HEK293 (cell line): ENCODE measurements at regions not wholly inside any gene's neighbourhood (a gene's known extent, or its start where the extent isn't known, plus 50 kb on each side); places are given as distances from the start of the nearest gene placed in this dataset.

Experiments used
- CTCF ChIA-PET: fragments of 350-600 bp; formaldehyde crosslinking; extraction: SDS; loops from one replicate; lab custom pipeline; 2021; ENCODE audit warnings: antibody characterized with exemption; lab: Yijun Ruan, JAX
- POLR2A ChIA-PET: fragments of 300-600 bp; formaldehyde crosslinking; extraction: SDS; loops from one replicate; lab custom pipeline; 2020; ENCODE audit warnings: antibody characterized with exemption, inconsistent platforms; lab: Yijun Ruan, JAX
- H3K27ac ChIP-seq: fragments of 200-500 bp; sonication (Bioruptor generic); 2 replicates; pipeline ENCODE4 v1.5.1; 2014; ENCODE audit warnings: low read depth, low read length, control low read depth, inconsistent platforms; ENCODE audit errors: extremely low read depth
- H3K36me3 ChIP-seq, 2 experiments: fragments of 200-500 bp in 1 of 2; sonication (Bioruptor generic) in 1 of 2; 1 replicate in 1 of 2; 2 replicates in 1 of 2; pipeline ENCODE4 v1.5.1; 2014 to 2017; ENCODE audit warnings: inconsistent platforms in 2 of 2, low read length in 2 of 2; ENCODE audit not compliant: control insufficient read depth in 2 of 2, insufficient read depth in 1 of 2
- H3K4me1 ChIP-seq: fragments of 200-500 bp; sonication (Bioruptor generic); 2 replicates; pipeline ENCODE4 v1.5.1; 2014; ENCODE audit warnings: mild to moderate bottlenecking, low read length, inconsistent platforms; ENCODE audit not compliant: control insufficient read depth, insufficient read depth
- H3K4me3 ChIP-seq: 2 replicates; pipeline ENCODE4 v1.5.1; 2011; ENCODE audit warnings: low read depth, mild to moderate bottlenecking, control low read depth, low read length, moderate library complexity
- H3K9me3 ChIP-seq: fragments of 200-500 bp; sonication (Bioruptor generic); 2 replicates; pipeline ENCODE4 v1.5.1; 2014; ENCODE audit warnings: low read depth, low read length, inconsistent platforms; ENCODE audit not compliant: control insufficient read depth, insufficient read depth
- FEZF1 ChIP-seq: fragments of 450-650 bp; formaldehyde crosslinking; IDR thresholded peaks from 2 replicates; pipeline ENCODE4 v1.5.1; 2016; ENCODE audit warnings: missing biosample characterization, missing genetic modification characterization
- GLI4 ChIP-seq: fragments of 450-650 bp; formaldehyde crosslinking; IDR thresholded peaks from 2 replicates; pipeline ENCODE4 v1.5.1; 2016; ENCODE audit warnings: missing biosample characterization, missing genetic modification characterization
- HOXC10 ChIP-seq: sonication (generic); formaldehyde crosslinking; IDR thresholded peaks from 2 replicates; pipeline ENCODE4 v1.8.1; 2023; ENCODE audit warnings: mild to moderate bottlenecking, missing genetic modification reagents
- HOXD13 ChIP-seq: sonication (generic); formaldehyde crosslinking; IDR thresholded peaks from 2 replicates; pipeline ENCODE4 v1.8.0; 2022; ENCODE audit warnings: missing genetic modification reagents, borderline replicate concordance
- KLF16 ChIP-seq: fragments of 450-650 bp; formaldehyde crosslinking; IDR thresholded peaks from 2 replicates; pipeline ENCODE4 v1.5.1; 2017; ENCODE audit warnings: missing biosample characterization, missing genetic modification characterization
- MYNN ChIP-seq: fragments of 450-650 bp; formaldehyde crosslinking; IDR thresholded peaks from 2 replicates; pipeline ENCODE4 v1.5.1; 2016; ENCODE audit warnings: missing biosample characterization, missing genetic modification characterization, borderline replicate concordance
- TCF7L2 ChIP-seq: IDR thresholded peaks from 2 replicates; pipeline ENCODE4 v1.6.1; 2011; ENCODE audit warnings: low read depth, mild to moderate bottlenecking, inconsistent platforms, low read length, moderate library complexity, borderline replicate concordance
- TRIM28 ChIP-seq: IDR thresholded peaks from 2 replicates; pipeline ENCODE4 v1.6.1; 2011; ENCODE audit warnings: low read length, control low read depth, borderline replicate concordance
- ZBTB1 ChIP-seq: fragments of 450-650 bp; formaldehyde crosslinking; IDR thresholded peaks from 2 replicates; pipeline ENCODE4 v1.5.1; 2016; ENCODE audit warnings: missing biosample characterization, missing genetic modification characterization
- ZBTB8A ChIP-seq: fragments of 450-650 bp; formaldehyde crosslinking; IDR thresholded peaks from 2 replicates; pipeline ENCODE4 v1.5.1; 2016; ENCODE audit warnings: missing biosample characterization, missing genetic modification characterization
- ZIC2 ChIP-seq: fragments of 450-650 bp; formaldehyde crosslinking; IDR thresholded peaks from 2 replicates; pipeline ENCODE4 v1.5.1; 2016; ENCODE audit warnings: missing biosample characterization, missing genetic modification characterization
- ZNF112 ChIP-seq: fragments of 450-650 bp; formaldehyde crosslinking; IDR thresholded peaks from 2 replicates; pipeline ENCODE4 v1.5.0; 2017; ENCODE audit warnings: missing biosample characterization, missing genetic modification characterization
- ZNF140 ChIP-seq: fragments of 450-650 bp; formaldehyde crosslinking; IDR thresholded peaks from 2 replicates; pipeline ENCODE4 v1.5.1; 2016; ENCODE audit warnings: missing biosample characterization, missing genetic modification characterization
- ZNF174 ChIP-seq: fragments of 450-650 bp; formaldehyde crosslinking; IDR thresholded peaks from 2 replicates; pipeline ENCODE4 v1.5.0; 2017; ENCODE audit warnings: missing biosample characterization, mild to moderate bottlenecking, missing genetic modification characterization
- ZNF211 ChIP-seq: fragments of 450-650 bp; formaldehyde crosslinking; IDR thresholded peaks from 2 replicates; pipeline ENCODE4 v1.5.1; 2016; ENCODE audit warnings: low read depth, missing biosample characterization, missing genetic modification characterization
- ZNF221 ChIP-seq: fragments of 450-650 bp; formaldehyde crosslinking; IDR thresholded peaks from 2 replicates; pipeline ENCODE4 v1.5.1; 2017; ENCODE audit warnings: missing biosample characterization, missing genetic modification characterization, borderline replicate concordance
- ZNF391 ChIP-seq: fragments of 450-650 bp; formaldehyde crosslinking; IDR thresholded peaks from 2 replicates; pipeline ENCODE4 v1.5.1; 2016; ENCODE audit warnings: low read depth, missing biosample characterization, missing genetic modification characterization, borderline replicate concordance
- ZNF544 ChIP-seq: fragments of 450-650 bp; formaldehyde crosslinking; IDR thresholded peaks from 2 replicates; pipeline ENCODE4 v1.5.0; 2017; ENCODE audit warnings: missing biosample characterization, missing genetic modification characterization
- ZNF549 ChIP-seq: fragments of 450-650 bp; IDR thresholded peaks from 2 replicates; pipeline ENCODE4 v1.5.1; 2018; ENCODE audit warnings: missing biosample characterization, missing genetic modification characterization, mild to moderate bottlenecking, inconsistent platforms, moderate library complexity
- ZNF580 ChIP-seq: fragments of 450-650 bp; formaldehyde crosslinking; IDR thresholded peaks from 2 replicates; pipeline ENCODE4 v1.5.1; 2016; ENCODE audit warnings: missing biosample characterization, missing genetic modification characterization
- ZNF654 ChIP-seq: fragments of 450-650 bp; formaldehyde crosslinking; IDR thresholded peaks from 2 replicates; pipeline ENCODE4 v1.5.1; 2016; ENCODE audit warnings: low read depth, missing biosample characterization, missing genetic modification characterization
- ZNF701 ChIP-seq: fragments of 450-650 bp; formaldehyde crosslinking; IDR thresholded peaks from 2 replicates; pipeline ENCODE4 v1.5.1; 2016; ENCODE audit warnings: missing biosample characterization, missing genetic modification characterization
- TF ChIP-seq, protein P1 (sequence below): fragments of 450-650 bp; formaldehyde crosslinking; IDR thresholded peaks from 2 replicates; pipeline ENCODE4 v1.5.1; 2016; ENCODE audit warnings: missing biosample characterization, missing genetic modification characterization
- TF ChIP-seq, protein P2 (sequence below): fragments of 450-650 bp; formaldehyde crosslinking; IDR thresholded peaks from 2 replicates; pipeline ENCODE4 v1.5.1; 2016; ENCODE audit warnings: missing biosample characterization, missing genetic modification characterization

DNA sequence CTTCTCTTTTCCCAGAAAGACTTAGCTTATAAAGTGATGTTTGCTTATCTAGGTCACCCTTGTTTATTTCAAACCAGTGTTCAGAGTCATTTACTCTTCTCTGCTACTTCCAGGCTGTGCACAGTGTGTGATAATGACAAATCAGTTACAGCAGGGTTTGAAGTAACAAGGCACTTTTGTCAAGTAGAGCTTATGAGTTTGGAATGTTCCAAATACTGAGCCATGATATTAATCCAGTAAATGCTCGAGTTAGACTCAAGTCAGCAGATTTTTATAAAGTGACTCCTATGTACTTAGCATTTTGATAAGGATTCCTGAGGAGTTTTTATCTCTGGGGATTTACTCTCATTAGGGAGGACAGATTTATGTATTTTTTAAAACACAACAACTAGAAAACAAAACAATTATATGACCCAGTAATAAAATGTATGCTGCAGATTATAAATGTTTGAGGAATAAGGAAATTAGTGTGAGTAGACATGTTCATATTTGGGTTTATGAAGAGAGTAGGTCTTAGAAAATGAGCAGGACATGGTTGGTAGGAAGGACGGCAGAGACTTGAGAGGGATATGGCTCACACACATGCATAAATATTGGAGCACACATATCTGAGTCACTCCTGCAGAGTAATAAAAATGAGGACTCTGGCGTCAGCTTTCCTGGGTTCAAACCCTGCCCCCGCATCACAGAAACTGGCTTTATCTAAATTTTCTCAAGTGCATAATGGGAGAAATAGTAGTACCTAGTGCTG, 271.2 kb downstream of the FBXO8 start (continued):
- TF ChIP-seq, protein P1, sequence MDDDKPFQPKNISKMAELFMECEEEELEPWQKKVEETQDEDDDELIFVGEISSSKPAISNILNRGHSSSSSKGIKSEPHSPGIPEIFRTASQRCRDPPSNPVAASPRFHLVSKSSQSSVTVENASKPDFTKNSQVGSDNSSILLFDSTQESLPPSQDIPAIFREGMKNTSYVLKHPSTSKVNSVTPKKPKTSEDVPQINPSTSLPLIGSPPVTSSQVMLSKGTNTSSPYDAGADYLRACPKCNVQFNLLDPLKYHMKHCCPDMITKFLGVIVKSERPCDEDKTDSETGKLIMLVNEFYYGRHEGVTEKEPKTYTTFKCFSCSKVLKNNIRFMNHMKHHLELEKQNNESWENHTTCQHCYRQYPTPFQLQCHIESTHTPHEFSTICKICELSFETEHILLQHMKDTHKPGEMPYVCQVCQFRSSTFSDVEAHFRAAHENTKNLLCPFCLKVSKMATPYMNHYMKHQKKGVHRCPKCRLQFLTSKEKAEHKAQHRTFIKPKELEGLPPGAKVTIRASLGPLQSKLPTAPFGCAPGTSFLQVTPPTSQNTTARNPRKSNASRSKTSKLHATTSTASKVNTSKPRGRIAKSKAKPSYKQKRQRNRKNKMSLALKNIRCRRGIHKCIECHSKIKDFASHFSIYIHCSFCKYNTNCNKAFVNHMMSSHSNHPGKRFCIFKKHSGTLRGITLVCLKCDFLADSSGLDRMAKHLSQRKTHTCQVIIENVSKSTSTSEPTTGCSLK (tag by site-specific recombination): no peak
- no peak for TF ChIP-seq ZNF174 (tag by site-specific recombination)
- 0 out of 2 replicates have a peak, but pooled peaks have one; percentile 4 for TF ChIP-seq ZIC2
- no peak for TF ChIP-seq HOXC10 (CRISPR knock-in tag)
- TF ChIP-seq ZNF549 (tag by site-specific recombination): no peak
- TF ChIP-seq TRIM28: peak; percentile 72
- TF ChIP-seq ZNF701 (tag by site-specific recombination): no peak
- TF ChIP-seq ZNF654 (tag by site-specific recombination): no peak
- TF ChIP-seq GLI4 (tag by site-specific recombination): no peak
- TF ChIP-seq MYNN (tag by site-specific recombination): no peak
- no peak for TF ChIP-seq ZNF211 (tag by site-specific recombination)
- TF ChIP-seq FEZF1 (tag by site-specific recombination): no peak
- no peak for TF ChIP-seq ZNF140 (tag by site-specific recombination)
- TF ChIP-seq, protein P2, sequence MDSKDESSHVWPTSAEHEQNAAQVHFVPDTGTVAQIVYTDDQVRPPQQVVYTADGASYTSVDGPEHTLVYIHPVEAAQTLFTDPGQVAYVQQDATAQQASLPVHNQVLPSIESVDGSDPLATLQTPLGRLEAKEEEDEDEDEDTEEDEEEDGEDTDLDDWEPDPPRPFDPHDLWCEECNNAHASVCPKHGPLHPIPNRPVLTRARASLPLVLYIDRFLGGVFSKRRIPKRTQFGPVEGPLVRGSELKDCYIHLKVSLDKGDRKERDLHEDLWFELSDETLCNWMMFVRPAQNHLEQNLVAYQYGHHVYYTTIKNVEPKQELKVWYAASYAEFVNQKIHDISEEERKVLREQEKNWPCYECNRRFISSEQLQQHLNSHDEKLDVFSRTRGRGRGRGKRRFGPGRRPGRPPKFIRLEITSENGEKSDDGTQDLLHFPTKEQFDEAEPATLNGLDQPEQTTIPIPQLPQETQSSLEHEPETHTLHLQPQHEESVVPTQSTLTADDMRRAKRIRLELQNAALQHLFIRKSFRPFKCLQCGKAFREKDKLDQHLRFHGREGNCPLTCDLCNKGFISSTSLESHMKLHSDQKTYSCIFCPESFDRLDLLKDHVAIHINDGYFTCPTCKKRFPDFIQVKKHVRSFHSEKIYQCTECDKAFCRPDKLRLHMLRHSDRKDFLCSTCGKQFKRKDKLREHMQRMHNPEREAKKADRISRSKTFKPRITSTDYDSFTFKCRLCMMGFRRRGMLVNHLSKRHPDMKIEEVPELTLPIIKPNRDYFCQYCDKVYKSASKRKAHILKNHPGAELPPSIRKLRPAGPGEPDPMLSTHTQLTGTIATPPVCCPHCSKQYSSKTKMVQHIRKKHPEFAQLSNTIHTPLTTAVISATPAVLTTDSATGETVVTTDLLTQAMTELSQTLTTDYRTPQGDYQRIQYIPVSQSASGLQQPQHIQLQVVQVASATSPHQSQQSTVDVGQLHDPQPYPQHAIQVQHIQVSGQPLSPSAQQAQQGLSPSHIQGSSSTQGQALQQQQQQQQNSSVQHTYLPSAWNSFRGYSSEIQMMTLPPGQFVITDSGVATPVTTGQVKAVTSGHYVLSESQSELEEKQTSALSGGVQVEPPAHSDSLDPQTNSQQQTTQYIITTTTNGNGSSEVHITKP (tag by site-specific recombination): peak; percentile 63; the same call in 1 of the 2 replicates
- TF ChIP-seq, all 188 proteins: peak for 7

GRCh38 chr4:174010547-174010946, 272.9 kb downstream of the FBXO8 start:
- TF ChIP-seq KLF16 (tag by site-specific recombination) (no peak), ZNF544 (tag by site-specific recombination) (no peak), TCF7L2 (no peak), ZBTB8A (tag by site-specific recombination) (no peak), HOXD13 (no peak), ZNF221 (no peak), ZNF391 (tag by site-specific recombination) (no peak), ZBTB1 (no peak), ZNF112 (tag by site-specific recombination) (no peak), ZNF580 (no peak)
- H3K36me3 ChIP-seq: no peaks in the 10 kb centered on the region
- POLR2A ChIA-PET: no interaction called here
- no peaks in the 10 kb centered on the region for H3K9me3 ChIP-seq
- CTCF ChIA-PET: no interaction called here
- no peaks in the 10 kb centered on the region for H3K4me1 ChIP-seq
- no peak overlapping the region for H3K27ac ChIP-seq
- H3K4me3 ChIP-seq: no peak overlapping the region
